B cell (primary cell): ENCODE measurements at regions not wholly inside any gene's neighbourhood (a gene's known extent, or its start where the extent isn't known, plus 50 kb on each side); places are given as distances from the start of the nearest gene placed in this dataset.

Source experiments
- ATAC-seq: fragments of 200-7000 bp; cut with Tn5 transposase; one replicate; pipeline ENCODE4 v1.10.0; 2021; ENCODE audit warnings: low read depth, mild to moderate bottlenecking, moderate number of reproducible peaks, moderate library complexity
- CTCF ChIA-PET: fragments of 350-600 bp; sonication (Branson Sonifier 250); formaldehyde crosslinking; loops from one replicate; lab custom pipeline; 2021; ENCODE audit warnings: antibody characterized with exemption, inconsistent platforms; lab: Charles Lee
- POLR2A ChIA-PET: fragments of 350-600 bp; sonication (Branson Sonifier 250); formaldehyde crosslinking; loops from one replicate; lab custom pipeline; 2021; ENCODE audit warnings: antibody characterized with exemption; lab: Charles Lee
- DNase-seq: peaks from one replicate; pipeline ENCODE4 v3.0.0; 2013
- H2AFZ ChIP-seq: 2 replicates; pipeline ENCODE4 v1.6.1; 2012; ENCODE audit warnings: mild to moderate bottlenecking, low read depth, low read length; ENCODE audit not compliant: insufficient read depth, poor library complexity, severe bottlenecking
- H3K27ac ChIP-seq, 2 donors: 1 replicate in 1 of 2; 2 replicates in 1 of 2; pipeline ENCODE4 v1.5.1; 2012 to 2013; ENCODE audit warnings: low read length in 2 of 2, mild to moderate bottlenecking in 2 of 2, moderate library complexity in 1 of 2
- H3K27me3 ChIP-seq, 4 experiments: fragments of 200-600 bp in 1 of 4; sonication (generic) in 1 of 4; replicated peaks in 1 of 4; 1 replicate in 2 of 4; 2 replicates in 2 of 4; pipeline versions ENCODE4 v1.6.1 to v1.7.0; 2013 to 2016; ENCODE audit warnings: low read length in 3 of 4, mild to moderate bottlenecking in 2 of 4, mixed read lengths in 1 of 4, moderate library complexity in 1 of 4; ENCODE audit not compliant: insufficient read depth in 4 of 4, control insufficient read depth in 3 of 4; ENCODE audit errors: control extremely low read depth in 1 of 4
- H3K36me3 ChIP-seq, 2 experiments: replicated peaks in 1 of 2; 1 replicate in 1 of 2; 2 replicates in 1 of 2; pipeline versions ENCODE4 v1.6.1 to v1.7.1; 2013; ENCODE audit warnings: low read length in 1 of 2; ENCODE audit not compliant: insufficient read depth in 2 of 2, control insufficient read depth in 1 of 2; ENCODE audit errors: control extremely low read depth in 1 of 2, extremely low read depth in 1 of 2
- H3K4me1 ChIP-seq, 2 donors: fragments of 200-600 bp in 1 of 2; sonication (generic) in 1 of 2; 1 replicate in 1 of 2; 2 replicates in 1 of 2; pipeline versions ENCODE4 v1.5.1 to v1.6.1; 2013 to 2017; ENCODE audit warnings: low read length in 2 of 2; ENCODE audit not compliant: control insufficient read depth in 2 of 2, insufficient read depth in 2 of 2
- H3K4me2 ChIP-seq: replicated peaks from 2 replicates; pipeline ENCODE3; 2012; ENCODE audit warnings: mild to moderate bottlenecking, low read depth, low read length; ENCODE audit not compliant: poor library complexity, severe bottlenecking
- H3K4me3 ChIP-seq, 5 experiments: fragments of 200-600 bp in 1 of 5; sonication (generic) in 1 of 5; 1 replicate in 3 of 5; 2 replicates in 2 of 5; pipeline versions ENCODE4 v1.5.1 to v1.7.0; 2011 to 2016; ENCODE audit warnings: low read length in 4 of 5, mild to moderate bottlenecking in 4 of 5, low read depth in 2 of 5, control low read depth in 1 of 5, moderate library complexity in 1 of 5; ENCODE audit not compliant: insufficient read depth in 1 of 5; ENCODE audit errors: control extremely low read depth in 1 of 5, extremely low read depth in 1 of 5
- H3K79me2 ChIP-seq: fragments of 200-600 bp; sonication (generic); one replicate; pipeline ENCODE4 v1.6.0; 2016; ENCODE audit warnings: low read length; ENCODE audit not compliant: control insufficient read depth, insufficient read depth
- H3K9ac ChIP-seq: fragments of 200-600 bp; sonication (generic); 2 replicates; pipeline ENCODE4 v1.6.1; 2017; ENCODE audit warnings: mild to moderate bottlenecking, low read length, moderate library complexity
- H3K9me3 ChIP-seq, 3 donors: one replicate each; pipeline versions ENCODE4 v1.6.1 to v1.7.1; 2013; ENCODE audit warnings: low read length in 2 of 3; ENCODE audit not compliant: control insufficient read depth in 2 of 3, insufficient read depth in 1 of 3; ENCODE audit errors: control extremely low read depth in 1 of 3
- H4K20me1 ChIP-seq: 2 replicates; pipeline ENCODE4 v1.6.0; 2012; ENCODE audit warnings: mild to moderate bottlenecking, low read length; ENCODE audit not compliant: insufficient read depth, control insufficient read depth, poor library complexity, severe bottlenecking
- H3K27ac Mint-ChIP-seq: one replicate; pipeline ENCODE4 v1.8.0; 2021; ENCODE audit warnings: mixed read lengths
- H3K27me3 Mint-ChIP-seq: one replicate; pipeline ENCODE4 v1.8.0; 2021; ENCODE audit warnings: mixed read lengths
- H3K4me1 Mint-ChIP-seq: one replicate; pipeline ENCODE4 v1.8.0; 2021; ENCODE audit warnings: mixed read lengths
- H3K4me3 Mint-ChIP-seq: one replicate; pipeline ENCODE4 v1.8.0; 2021; ENCODE audit warnings: mixed read lengths
- H3K9me3 Mint-ChIP-seq: one replicate; pipeline ENCODE4 v1.8.0; 2022; ENCODE audit warnings: mixed read lengths; ENCODE audit not compliant: insufficient read depth
- EZH2 ChIP-seq: IDR thresholded peaks from 2 replicates; pipeline ENCODE4 v1.6.1; 2012; ENCODE audit warnings: borderline replicate concordance, low read depth, mild to moderate bottlenecking, moderate library complexity, low read length; ENCODE audit not compliant: insufficient read depth, poor library complexity, severe bottlenecking
- WGBS: methylation state at CpG from one replicate; pipeline ENCODE4 v1.1.5; 2013; ENCODE audit warnings: missing lambda C conversion rate; ENCODE audit not compliant: insufficient coverage; 5-methylcytosine and 5-hydroxymethylcytosine counted together
- intact Hi-C: fragments of 100-400 bp; cut with micrococcal nuclease; formaldehyde crosslinking; loops from one replicate; pipeline ENCODE4 v1.10.0; 2022
- TF ChIP-seq, protein P1 (sequence below): fragments of 200-600 bp; IDR thresholded peaks from one replicate; pipeline ENCODE4 v1.8.0; 2022; ENCODE audit warnings: antibody characterized with exemption, mild to moderate bottlenecking

DNA sequence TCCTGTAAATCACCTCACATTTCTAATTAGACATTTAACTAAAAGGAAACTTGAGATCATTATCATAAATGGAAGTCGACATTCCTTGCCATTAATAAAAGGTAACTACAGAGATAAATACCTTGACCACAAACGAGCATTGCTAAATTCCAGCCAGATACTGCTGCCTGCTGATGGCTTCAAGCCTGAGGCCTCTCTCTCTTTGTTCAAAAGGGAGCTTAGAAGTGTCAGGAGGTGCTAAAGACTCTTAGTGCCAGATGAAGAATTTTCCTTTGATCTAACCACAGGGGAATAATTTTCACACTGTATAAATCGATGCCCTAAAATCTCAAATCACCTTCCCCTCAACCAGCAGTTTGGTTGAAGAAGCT lies 248.2 kb upstream of the PMEPA1 start:
- no peak overlapping the region for H3K27ac Mint-ChIP-seq
- Histone ChIP-seq H3K4me3 (no peak overlapping the region), H3K9me3 (no peaks in the 10 kb centered on the region), H3K9ac (no peak overlapping the region), H3K4me2 (no peak overlapping the region), H3K36me3 (no peaks in the 10 kb centered on the region), H3K79me2 (no peaks in the 10 kb centered on the region), H3K27ac (no peak overlapping the region), H4K20me1 (no peaks in the 10 kb centered on the region), H3K4me1 (no peaks in the 10 kb centered on the region), H2AFZ (no peak overlapping the region), H3K27me3 (peaks cover 0 to 11% (median 0%) of the 10 kb centered on the region in 4 experiments)
- intact Hi-C loops, result no loop called here
- no peak for DNase-seq
- no peak for TF ChIP-seq EZH2
- TF ChIP-seq, protein P1, sequence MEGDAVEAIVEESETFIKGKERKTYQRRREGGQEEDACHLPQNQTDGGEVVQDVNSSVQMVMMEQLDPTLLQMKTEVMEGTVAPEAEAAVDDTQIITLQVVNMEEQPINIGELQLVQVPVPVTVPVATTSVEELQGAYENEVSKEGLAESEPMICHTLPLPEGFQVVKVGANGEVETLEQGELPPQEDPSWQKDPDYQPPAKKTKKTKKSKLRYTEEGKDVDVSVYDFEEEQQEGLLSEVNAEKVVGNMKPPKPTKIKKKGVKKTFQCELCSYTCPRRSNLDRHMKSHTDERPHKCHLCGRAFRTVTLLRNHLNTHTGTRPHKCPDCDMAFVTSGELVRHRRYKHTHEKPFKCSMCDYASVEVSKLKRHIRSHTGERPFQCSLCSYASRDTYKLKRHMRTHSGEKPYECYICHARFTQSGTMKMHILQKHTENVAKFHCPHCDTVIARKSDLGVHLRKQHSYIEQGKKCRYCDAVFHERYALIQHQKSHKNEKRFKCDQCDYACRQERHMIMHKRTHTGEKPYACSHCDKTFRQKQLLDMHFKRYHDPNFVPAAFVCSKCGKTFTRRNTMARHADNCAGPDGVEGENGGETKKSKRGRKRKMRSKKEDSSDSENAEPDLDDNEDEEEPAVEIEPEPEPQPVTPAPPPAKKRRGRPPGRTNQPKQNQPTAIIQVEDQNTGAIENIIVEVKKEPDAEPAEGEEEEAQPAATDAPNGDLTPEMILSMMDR, result no peak
- no peaks in the 10 kb centered on the region for H3K9me3 Mint-ChIP-seq
- ChIA-PET CTCF (no interaction called here), POLR2A (no interaction called here)
- ATAC-seq, result no peak
- WGBS, result no CpG with 5 or more reads among the region's 3 CpGs
- H3K4me3 Mint-ChIP-seq, result no peak overlapping the region
- H3K4me1 Mint-ChIP-seq, result no peaks in the 10 kb centered on the region
- peaks cover 22% of the 10 kb centered on the region for H3K27me3 Mint-ChIP-seq

DNA sequence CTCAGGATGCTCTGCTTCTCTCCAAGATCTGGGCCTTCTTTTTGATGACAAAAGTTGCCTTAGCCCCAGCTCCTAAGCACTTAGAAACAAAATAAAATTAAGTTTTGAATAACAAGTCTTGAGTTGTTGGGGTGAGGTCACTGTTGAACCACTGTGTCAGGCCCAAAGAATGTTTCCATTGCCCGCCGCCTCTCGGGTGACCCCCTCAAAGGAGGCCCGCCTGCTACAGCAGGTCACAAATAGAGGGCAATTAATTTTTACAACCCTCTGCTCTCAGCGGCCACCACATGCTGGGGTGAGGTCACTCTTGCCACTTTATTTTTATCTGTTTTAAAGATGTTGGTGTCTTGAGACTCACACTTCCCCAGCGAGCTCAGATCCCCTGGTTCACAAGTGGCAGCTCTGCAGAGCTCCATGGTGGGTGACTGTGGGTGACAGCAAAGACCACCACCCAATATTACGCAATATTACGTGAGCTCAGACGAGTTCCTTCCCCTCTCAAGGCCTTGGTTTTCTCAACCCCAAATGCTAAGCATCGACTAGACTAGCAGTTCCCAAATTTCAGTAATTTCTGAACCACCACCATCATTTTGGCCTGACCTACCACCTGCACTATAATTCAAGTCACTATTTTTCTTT lies 247.7 kb upstream of the PMEPA1 start:
- no peak for DNase-seq
- Histone ChIP-seq H3K36me3 (no peaks in the 10 kb centered on the region), H3K4me2 (no peak overlapping the region), H3K9ac (no peak overlapping the region), H3K27ac (no peak overlapping the region), H3K79me2 (no peaks in the 10 kb centered on the region), H4K20me1 (no peaks in the 10 kb centered on the region), H3K27me3 (peaks cover 0 to 11% (median 0%) of the 10 kb centered on the region in 4 experiments), H2AFZ (no peak overlapping the region), H3K9me3 (no peaks in the 10 kb centered on the region), H3K4me3 (no peak overlapping the region), H3K4me1 (no peaks in the 10 kb centered on the region)
- Mint-ChIP-seq H3K27ac (no peak overlapping the region), H3K4me3 (no peak overlapping the region), H3K9me3 (no peaks in the 10 kb centered on the region), H3K4me1 (no peaks in the 10 kb centered on the region), H3K27me3 (peaks cover 22% of the 10 kb centered on the region)
- CTCF ChIA-PET, result no interaction called here
- ATAC-seq, result no peak
- intact Hi-C loops, result no loop called here
- 71% methylated on average over 7 of the region's 10 CpGs for WGBS
- POLR2A ChIA-PET, result no interaction called here
- TF ChIP-seq, protein P1, result no peak
- TF ChIP-seq EZH2, result no peak
